ENCODE measurements at regions not wholly inside any gene's neighbourhood (a gene's known extent, or its start where the extent isn't known, plus 50 kb on each side); places are given as distances from the start of the nearest gene placed in this dataset.

DNA sequence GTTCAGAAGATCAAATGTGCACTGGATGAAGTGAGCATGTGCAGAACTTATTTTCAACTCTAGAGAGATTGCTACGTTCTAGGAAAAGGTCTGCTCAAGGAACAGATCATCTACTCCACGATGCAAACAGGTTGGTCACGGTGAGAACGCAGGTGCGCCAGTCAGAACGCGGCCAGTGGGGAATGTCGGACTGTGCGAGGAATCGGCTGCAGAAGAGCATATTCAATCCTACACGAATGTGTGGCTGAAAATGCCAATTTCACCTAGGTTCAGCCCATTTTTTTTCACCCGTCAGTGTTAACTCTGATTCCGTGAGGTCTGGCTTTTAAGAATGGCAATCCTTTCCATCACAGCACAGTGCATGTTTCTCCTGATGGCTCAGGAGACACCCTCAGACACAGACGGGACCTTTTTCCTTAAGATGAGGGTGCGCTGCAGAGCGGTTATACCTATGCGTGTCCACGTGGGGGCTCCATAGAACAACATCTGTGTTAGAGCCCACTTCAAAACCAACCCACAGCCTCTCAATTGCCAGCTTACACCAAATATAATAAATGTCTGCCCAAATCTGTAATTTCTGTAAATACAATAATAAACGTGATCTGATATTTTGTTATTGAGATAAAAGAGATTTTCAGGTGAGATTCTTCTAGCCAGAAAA, 250.4 kb downstream of the FOXA2 start:
- TF ChIP-seq, protein P1, sequence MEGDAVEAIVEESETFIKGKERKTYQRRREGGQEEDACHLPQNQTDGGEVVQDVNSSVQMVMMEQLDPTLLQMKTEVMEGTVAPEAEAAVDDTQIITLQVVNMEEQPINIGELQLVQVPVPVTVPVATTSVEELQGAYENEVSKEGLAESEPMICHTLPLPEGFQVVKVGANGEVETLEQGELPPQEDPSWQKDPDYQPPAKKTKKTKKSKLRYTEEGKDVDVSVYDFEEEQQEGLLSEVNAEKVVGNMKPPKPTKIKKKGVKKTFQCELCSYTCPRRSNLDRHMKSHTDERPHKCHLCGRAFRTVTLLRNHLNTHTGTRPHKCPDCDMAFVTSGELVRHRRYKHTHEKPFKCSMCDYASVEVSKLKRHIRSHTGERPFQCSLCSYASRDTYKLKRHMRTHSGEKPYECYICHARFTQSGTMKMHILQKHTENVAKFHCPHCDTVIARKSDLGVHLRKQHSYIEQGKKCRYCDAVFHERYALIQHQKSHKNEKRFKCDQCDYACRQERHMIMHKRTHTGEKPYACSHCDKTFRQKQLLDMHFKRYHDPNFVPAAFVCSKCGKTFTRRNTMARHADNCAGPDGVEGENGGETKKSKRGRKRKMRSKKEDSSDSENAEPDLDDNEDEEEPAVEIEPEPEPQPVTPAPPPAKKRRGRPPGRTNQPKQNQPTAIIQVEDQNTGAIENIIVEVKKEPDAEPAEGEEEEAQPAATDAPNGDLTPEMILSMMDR (conservative IDR thresholded peaks at IDR 0.05) = peak; percentile 85
- TF ChIP-seq EZH2 (IDR thresholded peaks at IDR 0.05; ENCODE audit: low read depth) = no peak
- Histone ChIP-seq H3K4me1 (replicated peaks; ENCODE audit: insufficient read depth) (no peaks in the 10 kb centered on the region), H3K9me3 (ENCODE audit: insufficient read depth, low read depth) (no peaks in the 10 kb centered on the region), H4K20me1 (ENCODE audit: insufficient read depth) (no peaks in the 10 kb centered on the region), H3K4me3 (no peak overlapping the region), H3K27ac (no peak overlapping the region), H3K36me3 (ENCODE audit: low read depth) (no peaks in the 10 kb centered on the region), H3K79me2 (ENCODE audit: low read depth) (no peaks in the 10 kb centered on the region), H3K9me2 (ENCODE audit: insufficient read depth) (no peaks in the 10 kb centered on the region), H3F3A (ENCODE audit: insufficient read depth, low read depth) (no peaks in the 10 kb centered on the region), H3K27me3 (ENCODE audit: insufficient read depth, low read depth) (peaks cover 47% of the 10 kb centered on the region), H3K4me2 (no peak overlapping the region), H2AFZ (no peak overlapping the region)
- BruUV-seq (replicated peaks) = no TSS peak
- DNase-seq = peak in 1 of 2 experiments; percentile 65
- intact Hi-C loops (cut with micrococcal nuclease; ENCODE audit: unreplicated experiment) = loop anchor here (1.0 to 10.0 kb wide), 3 partner anchors 350 to 871 kb away; partner anchors contain the start of gene THBD
- ChIA-PET POLR2A (ENCODE audit: unreplicated experiment) (interaction anchor here (0.7 kb wide), 1 partner anchor 106 kb away, joined by 4 read pairs; no protein-coding TSS in a partner anchor), CTCF (interaction anchor here (0.6 to 1.0 kb wide), 3 partner anchors 9 to 441 kb away, joined by 3 to 4 read pairs (median 3); no protein-coding TSS in a partner anchor)

DNA sequence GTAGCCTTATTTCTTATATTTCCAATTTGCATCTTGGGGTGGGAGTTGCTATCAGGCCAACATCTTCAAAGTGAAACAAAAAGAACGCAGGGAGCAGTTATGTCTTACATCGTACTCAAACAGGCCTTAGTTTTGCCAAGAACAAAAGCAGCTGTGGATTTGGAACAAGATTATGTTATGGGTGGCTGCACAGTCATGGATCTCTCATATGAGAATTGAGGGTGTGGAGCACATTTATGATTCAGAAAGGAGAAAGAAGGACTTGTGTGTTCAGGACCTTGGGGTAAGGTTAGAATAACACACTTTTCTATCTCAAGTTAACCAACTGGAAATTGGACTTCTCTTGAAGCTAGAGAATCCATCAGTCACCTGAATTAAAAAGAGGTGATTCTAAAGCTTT, 259.9 kb downstream of the FOXA2 start:
- Histone ChIP-seq H3K9me2 (ENCODE audit: insufficient read depth) (no peaks in the 10 kb centered on the region; the same call in 1 of the 2 replicates), H3K9me3 (ENCODE audit: insufficient read depth, low read depth) (no peaks in the 10 kb centered on the region), H3K27me3 (ENCODE audit: insufficient read depth, low read depth) (peaks cover 69% of the 10 kb centered on the region), H2AFZ (no peak overlapping the region), H3K27ac (no peak overlapping the region), H3K79me2 (ENCODE audit: low read depth) (no peaks in the 10 kb centered on the region), H3F3A (ENCODE audit: insufficient read depth, low read depth) (no peaks in the 10 kb centered on the region), H3K4me2 (no peak overlapping the region), H3K36me3 (ENCODE audit: low read depth) (no peaks in the 10 kb centered on the region), H3K4me3 (no peak overlapping the region), H4K20me1 (ENCODE audit: insufficient read depth) (no peaks in the 10 kb centered on the region), H3K4me1 (replicated peaks; ENCODE audit: insufficient read depth) (no peaks in the 10 kb centered on the region)
- ChIA-PET POLR2A (ENCODE audit: unreplicated experiment) (no interaction called here), CTCF (no interaction called here)
- TF ChIP-seq, protein P1 (conservative IDR thresholded peaks at IDR 0.05) = no peak
- no peak for TF ChIP-seq EZH2 (IDR thresholded peaks at IDR 0.05; ENCODE audit: low read depth)
- BruUV-seq (replicated peaks) = no TSS peak
- intact Hi-C loops (cut with micrococcal nuclease; ENCODE audit: unreplicated experiment) = no loop called here
- no peak for DNase-seq

DNA sequence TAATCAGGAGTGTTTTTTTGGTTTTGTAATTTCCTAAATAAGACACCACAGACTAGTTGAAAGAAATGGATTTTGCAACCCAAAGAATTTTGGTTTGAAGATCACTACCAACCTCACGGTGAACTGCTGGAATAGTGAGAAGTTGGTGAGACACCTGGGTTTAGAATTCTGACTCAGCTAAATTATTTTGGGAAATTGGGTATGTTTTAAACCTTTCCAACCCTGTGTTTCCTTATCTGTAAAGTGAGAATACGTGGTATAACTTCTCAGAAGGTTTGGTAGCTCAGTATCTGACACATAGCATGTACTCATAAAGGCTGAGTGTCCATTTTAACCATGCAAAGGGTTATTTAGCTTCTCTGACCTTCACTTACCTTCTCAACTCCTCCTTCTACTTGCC, 261.9 kb downstream of the FOXA2 start:
- ChIA-PET POLR2A (ENCODE audit: unreplicated experiment) (no interaction called here), CTCF (no interaction called here)
- no peak for TF ChIP-seq EZH2 (IDR thresholded peaks at IDR 0.05; ENCODE audit: low read depth)
- TF ChIP-seq, protein P1 (conservative IDR thresholded peaks at IDR 0.05) = no peak
- Histone ChIP-seq H3F3A (ENCODE audit: insufficient read depth, low read depth) (no peaks in the 10 kb centered on the region), H4K20me1 (ENCODE audit: insufficient read depth) (no peaks in the 10 kb centered on the region), H3K79me2 (ENCODE audit: low read depth) (no peaks in the 10 kb centered on the region), H2AFZ (no peak overlapping the region), H3K4me3 (no peak overlapping the region), H3K36me3 (ENCODE audit: low read depth) (no peaks in the 10 kb centered on the region), H3K27me3 (ENCODE audit: insufficient read depth, low read depth) (peaks cover 73% of the 10 kb centered on the region), H3K4me1 (replicated peaks; ENCODE audit: insufficient read depth) (no peaks in the 10 kb centered on the region), H3K9me2 (ENCODE audit: insufficient read depth) (no peaks in the 10 kb centered on the region; the same call in 1 of the 2 replicates), H3K4me2 (no peak overlapping the region), H3K27ac (no peak overlapping the region), H3K9me3 (ENCODE audit: insufficient read depth, low read depth) (no peaks in the 10 kb centered on the region)
- DNase-seq = no peak
- intact Hi-C loops (cut with micrococcal nuclease; ENCODE audit: unreplicated experiment) = no loop called here
- BruUV-seq (replicated peaks) = no TSS peak
